ENCODE measurements at regions not wholly inside any gene's neighbourhood (a gene's known extent, or its start where the extent isn't known, plus 50 kb on each side); places are given as distances from the start of the nearest gene placed in this dataset.

DNA sequence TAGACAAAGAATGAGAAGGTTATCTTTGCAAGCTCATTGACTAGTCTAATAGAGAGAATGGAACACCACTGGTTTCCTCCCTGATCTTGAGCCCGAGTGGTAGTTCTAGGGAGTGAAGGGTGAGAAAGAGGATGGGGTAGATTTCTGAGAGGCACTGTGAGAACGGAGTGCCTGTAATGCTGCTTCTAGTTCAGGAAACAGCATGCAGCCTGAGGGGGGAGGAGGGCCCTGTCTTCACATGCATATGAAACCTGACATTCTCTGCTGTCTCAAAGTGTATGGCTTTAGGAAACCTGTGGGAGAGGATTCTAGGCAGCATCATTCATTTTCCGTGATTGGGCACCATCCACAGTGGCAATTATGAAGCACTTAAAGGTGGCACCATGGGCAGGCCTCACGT is 259.4 kb upstream of the MAN1A1 start (continued):
- no peak for TF ChIP-seq NFIC (IDR thresholded peaks at IDR 0.05; ENCODE audit: low read length)
- TF ChIP-seq KLF12 (CRISPR knock-in tag; IDR thresholded peaks at IDR 0.05; ENCODE audit: borderline replicate concordance): no peak
- TF ChIP-seq, protein P1, sequence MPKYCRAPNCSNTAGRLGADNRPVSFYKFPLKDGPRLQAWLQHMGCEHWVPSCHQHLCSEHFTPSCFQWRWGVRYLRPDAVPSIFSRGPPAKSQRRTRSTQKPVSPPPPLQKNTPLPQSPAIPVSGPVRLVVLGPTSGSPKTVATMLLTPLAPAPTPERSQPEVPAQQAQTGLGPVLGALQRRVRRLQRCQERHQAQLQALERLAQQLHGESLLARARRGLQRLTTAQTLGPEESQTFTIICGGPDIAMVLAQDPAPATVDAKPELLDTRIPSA (CRISPR knock-in tag; IDR thresholded peaks at IDR 0.05; ENCODE audit: borderline replicate concordance): no peak

DNA sequence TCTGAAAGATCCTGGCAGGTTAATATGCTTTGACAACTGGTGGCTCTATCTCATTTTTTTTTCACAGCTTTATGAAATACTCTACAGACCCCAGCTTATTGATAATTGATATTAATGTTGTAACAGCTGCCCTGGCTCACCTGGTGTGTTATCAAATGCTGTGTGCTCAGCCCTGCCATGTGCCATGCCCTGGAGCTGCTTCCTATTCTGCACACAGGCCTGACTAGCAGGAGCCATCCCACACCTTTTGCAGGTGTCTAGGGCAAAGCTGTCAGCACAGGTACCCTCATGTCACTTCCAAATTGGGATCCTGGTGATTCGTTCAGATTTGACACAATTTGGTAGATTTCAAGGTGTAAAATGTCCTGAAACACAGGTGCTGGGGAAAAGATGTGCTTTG is 254.6 kb upstream of the MAN1A1 start:
- DNase-seq (ENCODE audit: low spot score) (no peak), FAIRE-seq (no peak), ATAC-seq (no peak)
- H3K4me2 ChIP-seq (ENCODE audit: low read depth, low read length): no peak overlapping the region
- TF ChIP-seq, protein P2, sequence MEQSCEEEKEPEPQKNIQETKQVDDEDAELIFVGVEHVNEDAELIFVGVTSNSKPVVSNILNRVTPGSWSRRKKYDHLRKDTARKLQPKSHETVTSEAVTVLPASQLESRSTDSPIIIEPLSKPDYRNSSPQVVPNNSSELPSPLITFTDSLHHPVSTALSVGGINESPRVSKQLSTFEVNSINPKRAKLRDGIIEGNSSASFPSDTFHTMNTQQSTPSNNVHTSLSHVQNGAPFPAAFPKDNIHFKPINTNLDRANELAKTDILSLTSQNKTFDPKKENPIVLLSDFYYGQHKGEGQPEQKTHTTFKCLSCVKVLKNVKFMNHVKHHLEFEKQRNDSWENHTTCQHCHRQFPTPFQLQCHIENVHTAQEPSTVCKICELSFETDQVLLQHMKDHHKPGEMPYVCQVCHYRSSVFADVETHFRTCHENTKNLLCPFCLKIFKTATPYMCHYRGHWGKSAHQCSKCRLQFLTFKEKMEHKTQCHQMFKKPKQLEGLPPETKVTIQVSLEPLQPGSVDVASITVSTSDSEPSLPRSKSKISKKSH (CRISPR knock-in tag; IDR thresholded peaks at IDR 0.05; ENCODE audit: borderline replicate concordance): no peak
- TF ChIP-seq ONECUT2 (CRISPR knock-in tag; IDR thresholded peaks at IDR 0.05): no peak
- TF ChIP-seq SRSF1 (optimal IDR thresholded peaks at IDR 0.05; ENCODE audit: low read depth, low read length): no peak
- no peak for TF ChIP-seq ZNF672 (CRISPR knock-in tag; IDR thresholded peaks at IDR 0.05)
- TF ChIP-seq ZNF160 (CRISPR knock-in tag; IDR thresholded peaks at IDR 0.05): no peak
- TF ChIP-seq CEBPG (CRISPR knock-in tag; IDR thresholded peaks at IDR 0.05): no peak
- no peak for TF ChIP-seq SYNCRIP (IDR thresholded peaks at IDR 0.05; ENCODE audit: insufficient read depth, low read depth, low read length)
- no peak for TF ChIP-seq HNRNPUL1 (IDR thresholded peaks at IDR 0.05; ENCODE audit: low read depth, low read length)
- TF ChIP-seq, protein P3, sequence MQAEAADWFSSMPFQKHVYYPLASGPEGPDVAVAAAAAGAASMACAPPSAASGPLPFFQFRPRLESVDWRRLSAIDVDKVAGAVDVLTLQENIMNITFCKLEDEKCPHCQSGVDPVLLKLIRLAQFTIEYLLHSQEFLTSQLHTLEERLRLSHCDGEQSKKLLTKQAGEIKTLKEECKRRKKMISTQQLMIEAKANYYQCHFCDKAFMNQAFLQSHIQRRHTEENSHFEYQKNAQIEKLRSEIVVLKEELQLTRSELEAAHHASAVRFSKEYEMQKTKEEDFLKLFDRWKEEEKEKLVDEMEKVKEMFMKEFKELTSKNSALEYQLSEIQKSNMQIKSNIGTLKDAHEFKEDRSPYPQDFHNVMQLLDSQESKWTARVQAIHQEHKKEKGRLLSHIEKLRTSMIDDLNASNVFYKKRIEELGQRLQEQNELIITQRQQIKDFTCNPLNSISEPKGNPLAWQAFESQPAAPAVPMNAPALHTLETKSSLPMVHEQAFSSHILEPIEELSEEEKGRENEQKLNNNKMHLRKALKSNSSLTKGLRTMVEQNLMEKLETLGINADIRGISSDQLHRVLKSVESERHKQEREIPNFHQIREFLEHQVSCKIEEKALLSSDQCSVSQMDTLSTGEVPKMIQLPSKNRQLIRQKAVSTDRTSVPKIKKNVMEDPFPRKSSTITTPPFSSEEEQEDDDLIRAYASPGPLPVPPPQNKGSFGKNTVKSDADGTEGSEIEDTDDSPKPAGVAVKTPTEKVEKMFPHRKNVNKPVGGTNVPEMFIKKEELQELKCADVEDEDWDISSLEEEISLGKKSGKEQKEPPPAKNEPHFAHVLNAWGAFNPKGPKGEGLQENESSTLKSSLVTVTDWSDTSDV (CRISPR knock-in tag; IDR thresholded peaks at IDR 0.05): no peak
- no peak for TF ChIP-seq SOX5 (CRISPR knock-in tag; IDR thresholded peaks at IDR 0.05; ENCODE audit: borderline replicate concordance)
- TF ChIP-seq ZNF556 (CRISPR knock-in tag; IDR thresholded peaks at IDR 0.05; ENCODE audit: borderline replicate concordance): no peak
- TF ChIP-seq YY1 (IDR thresholded peaks at IDR 0.05; ENCODE audit: insufficient read depth, insufficient replicate concordance, low read depth, low read length): no peak
- TF ChIP-seq MIER2 (CRISPR knock-in tag; IDR thresholded peaks at IDR 0.05): no peak
- no peak for TF ChIP-seq ZNF761 (CRISPR knock-in tag; conservative IDR thresholded peaks at IDR 0.05)
- TF ChIP-seq NAIF1 (CRISPR knock-in tag; IDR thresholded peaks at IDR 0.05; ENCODE audit: borderline replicate concordance): no peak
- 0% methylated on average over 1 of the region's 1 CpG for WGBS (ENCODE audit: low lambda C conversion rate)
- H4K20me1 ChIP-seq (ENCODE audit: insufficient read depth, low read length): no peaks in the 10 kb centered on the region
- no peak overlapping the region for H3K9ac ChIP-seq (ENCODE audit: insufficient read depth, low read depth, low read length)
- H2AFZ ChIP-seq (ENCODE audit: low read length): no peak overlapping the region
- H3K27ac ChIP-seq (ENCODE audit: extremely low read length, insufficient read depth, low read length): no peak overlapping the region
- no peaks in the 10 kb centered on the region for H3K4me1 ChIP-seq (ENCODE audit: insufficient read depth, low read length)
- no peak overlapping the region for H3K4me3 ChIP-seq (replicated peaks in 1 of 3; ENCODE audit: insufficient read depth in 1 of 3, low read depth in 2 of 3, low read length in 3 of 3)
- H3K79me2 ChIP-seq (ENCODE audit: insufficient read depth, low read length): no peaks in the 10 kb centered on the region
- intact Hi-C loops (cut with micrococcal nuclease; ENCODE audit: unreplicated experiment) (no loop called here), in situ Hi-C loops (cut with HindIII; ENCODE audit: extremely low pct_ligation_motif_present, low pct_unique_long_range_greater_than_20kb) (no loop called here)
- POLR2A ChIA-PET: no interaction called here
- no peaks in the 10 kb centered on the region for H3K9me3 ChIP-seq (ENCODE audit: low read length)
- CTCF ChIA-PET (ENCODE audit: low intra/inter-chr PET ratio, low total read pairs): no interaction called here
- no TSS peak for BruUV-seq (replicated peaks)
- H3K27me3 ChIP-seq (ENCODE audit: control insufficient read depth in 1 of 2, insufficient read depth in 2 of 2, low read length in 2 of 2): no peaks in the 10 kb centered on the region
- H3K36me3 ChIP-seq (replicated peaks in 1 of 2; ENCODE audit: control insufficient read depth in 1 of 2, insufficient read depth in 2 of 2, low read length in 2 of 2): no peaks in the 10 kb centered on the region
